ENCODE measurements at regions not wholly inside any gene's neighbourhood (a gene's known extent, or its start where the extent isn't known, plus 50 kb on each side); places are given as distances from the start of the nearest gene placed in this dataset.

DNA sequence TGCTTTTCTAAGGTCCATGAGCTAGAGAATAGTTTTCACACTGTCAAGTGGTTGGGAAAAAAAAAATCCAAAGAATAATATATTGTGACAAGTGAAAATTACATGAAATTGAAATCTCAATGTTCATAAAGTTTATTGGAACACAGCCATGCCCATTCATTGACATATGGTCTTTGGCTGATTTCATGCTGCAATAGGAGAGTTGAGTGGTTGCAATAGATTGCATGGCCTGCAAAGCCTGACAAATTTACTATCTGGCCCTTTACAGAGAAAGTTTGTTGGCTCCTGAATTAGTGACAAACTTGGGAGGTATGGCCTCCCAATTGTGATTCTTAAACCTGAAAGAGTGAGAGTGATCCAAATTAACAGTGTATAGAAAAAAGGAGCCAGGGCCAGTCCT, 115.5 kb upstream of the FAM9C start:
- ChIA-PET POLR2A (no interaction called here), CTCF (no interaction called here)
- no peak overlapping the region for H3K4me3 ChIP-seq (ENCODE audit: low read depth, low read length)
- no peaks in the 10 kb centered on the region for H3K36me3 ChIP-seq (ENCODE audit: control insufficient read depth in 2 of 2, insufficient read depth in 1 of 2, low read length in 2 of 2)
- no peaks in the 10 kb centered on the region; the same call in 1 of the 2 replicates for H3K4me1 ChIP-seq (ENCODE audit: control insufficient read depth, insufficient read depth, low read length)
- H3K27ac ChIP-seq (ENCODE audit: extremely low read depth, low read depth, low read length) = no peak overlapping the region
- TF ChIP-seq ZNF423 (tag by site-specific recombination; IDR thresholded peaks at IDR 0.05) (no peak), HOXD13 (CRISPR knock-in tag; IDR thresholded peaks at IDR 0.05; ENCODE audit: borderline replicate concordance) (no peak), GLIS2 (tag by site-specific recombination; IDR thresholded peaks at IDR 0.05) (no peak), BCL11B (tag by site-specific recombination; IDR thresholded peaks at IDR 0.05; ENCODE audit: low read depth) (no peak), REPIN1 (tag by site-specific recombination; IDR thresholded peaks at IDR 0.05; ENCODE audit: low read depth) (no peak), KLF8 (tag by site-specific recombination; IDR thresholded peaks at IDR 0.05) (no peak), YY1 (tag by site-specific recombination; IDR thresholded peaks at IDR 0.05) (no peak), ZNF621 (tag by site-specific recombination; IDR thresholded peaks at IDR 0.05) (no peak), ZNF701 (tag by site-specific recombination; IDR thresholded peaks at IDR 0.05) (no peak), ZBTB48 (tag by site-specific recombination; IDR thresholded peaks at IDR 0.05) (no peak), ZNF555 (tag by site-specific recombination; conservative IDR thresholded peaks at IDR 0.05) (no peak), ZNF571 (tag by site-specific recombination; IDR thresholded peaks at IDR 0.05) (no peak)
- TF ChIP-seq, protein P1, sequence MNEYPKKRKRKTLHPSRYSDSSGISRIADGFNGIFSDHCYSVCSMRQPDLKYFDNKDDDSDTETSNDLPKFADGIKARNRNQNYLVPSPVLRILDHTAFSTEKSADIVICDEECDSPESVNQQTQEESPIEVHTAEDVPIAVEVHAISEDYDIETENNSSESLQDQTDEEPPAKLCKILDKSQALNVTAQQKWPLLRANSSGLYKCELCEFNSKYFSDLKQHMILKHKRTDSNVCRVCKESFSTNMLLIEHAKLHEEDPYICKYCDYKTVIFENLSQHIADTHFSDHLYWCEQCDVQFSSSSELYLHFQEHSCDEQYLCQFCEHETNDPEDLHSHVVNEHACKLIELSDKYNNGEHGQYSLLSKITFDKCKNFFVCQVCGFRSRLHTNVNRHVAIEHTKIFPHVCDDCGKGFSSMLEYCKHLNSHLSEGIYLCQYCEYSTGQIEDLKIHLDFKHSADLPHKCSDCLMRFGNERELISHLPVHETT (tag by site-specific recombination; IDR thresholded peaks at IDR 0.05) = no peak
- TF ChIP-seq, protein P2, sequence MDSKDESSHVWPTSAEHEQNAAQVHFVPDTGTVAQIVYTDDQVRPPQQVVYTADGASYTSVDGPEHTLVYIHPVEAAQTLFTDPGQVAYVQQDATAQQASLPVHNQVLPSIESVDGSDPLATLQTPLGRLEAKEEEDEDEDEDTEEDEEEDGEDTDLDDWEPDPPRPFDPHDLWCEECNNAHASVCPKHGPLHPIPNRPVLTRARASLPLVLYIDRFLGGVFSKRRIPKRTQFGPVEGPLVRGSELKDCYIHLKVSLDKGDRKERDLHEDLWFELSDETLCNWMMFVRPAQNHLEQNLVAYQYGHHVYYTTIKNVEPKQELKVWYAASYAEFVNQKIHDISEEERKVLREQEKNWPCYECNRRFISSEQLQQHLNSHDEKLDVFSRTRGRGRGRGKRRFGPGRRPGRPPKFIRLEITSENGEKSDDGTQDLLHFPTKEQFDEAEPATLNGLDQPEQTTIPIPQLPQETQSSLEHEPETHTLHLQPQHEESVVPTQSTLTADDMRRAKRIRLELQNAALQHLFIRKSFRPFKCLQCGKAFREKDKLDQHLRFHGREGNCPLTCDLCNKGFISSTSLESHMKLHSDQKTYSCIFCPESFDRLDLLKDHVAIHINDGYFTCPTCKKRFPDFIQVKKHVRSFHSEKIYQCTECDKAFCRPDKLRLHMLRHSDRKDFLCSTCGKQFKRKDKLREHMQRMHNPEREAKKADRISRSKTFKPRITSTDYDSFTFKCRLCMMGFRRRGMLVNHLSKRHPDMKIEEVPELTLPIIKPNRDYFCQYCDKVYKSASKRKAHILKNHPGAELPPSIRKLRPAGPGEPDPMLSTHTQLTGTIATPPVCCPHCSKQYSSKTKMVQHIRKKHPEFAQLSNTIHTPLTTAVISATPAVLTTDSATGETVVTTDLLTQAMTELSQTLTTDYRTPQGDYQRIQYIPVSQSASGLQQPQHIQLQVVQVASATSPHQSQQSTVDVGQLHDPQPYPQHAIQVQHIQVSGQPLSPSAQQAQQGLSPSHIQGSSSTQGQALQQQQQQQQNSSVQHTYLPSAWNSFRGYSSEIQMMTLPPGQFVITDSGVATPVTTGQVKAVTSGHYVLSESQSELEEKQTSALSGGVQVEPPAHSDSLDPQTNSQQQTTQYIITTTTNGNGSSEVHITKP (tag by site-specific recombination; IDR thresholded peaks at IDR 0.05) = no peak
- no peaks in the 10 kb centered on the region for H3K9me3 ChIP-seq (ENCODE audit: control insufficient read depth, insufficient read depth, low read depth, low read length)

DNA sequence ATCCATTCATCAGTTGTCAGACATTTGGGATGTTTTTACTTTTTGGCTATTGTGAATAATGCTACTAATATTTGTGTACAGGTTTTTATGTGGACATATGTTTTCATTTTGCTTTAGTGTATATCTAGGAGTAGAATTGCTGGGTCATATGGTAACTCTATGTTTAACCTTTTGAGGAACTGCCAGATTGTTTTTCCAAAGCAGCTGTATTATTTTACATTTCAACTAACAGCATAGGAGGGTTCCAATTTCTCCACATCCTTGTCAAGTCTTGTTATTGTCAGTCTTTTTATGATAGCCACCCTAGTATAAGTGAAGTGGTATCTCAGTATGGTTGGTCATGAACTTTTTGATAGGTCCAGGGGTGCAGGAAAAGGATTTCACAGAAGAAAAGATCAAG, 114.5 kb upstream of the FAM9C start:
- Histone ChIP-seq H3K4me3 (ENCODE audit: low read depth, low read length) (no peak overlapping the region), H3K27ac (ENCODE audit: extremely low read depth, low read depth, low read length) (no peak overlapping the region), H3K4me1 (ENCODE audit: control insufficient read depth, insufficient read depth, low read length) (no peaks in the 10 kb centered on the region), H3K9me3 (ENCODE audit: control insufficient read depth, insufficient read depth, low read depth, low read length) (no peaks in the 10 kb centered on the region), H3K36me3 (ENCODE audit: control insufficient read depth in 2 of 2, insufficient read depth in 1 of 2, low read length in 2 of 2) (no peaks in the 10 kb centered on the region)
- ChIA-PET POLR2A (no interaction called here), CTCF (no interaction called here)
- TF ChIP-seq SP3 (tag by site-specific recombination; IDR thresholded peaks at IDR 0.05) (no peak), EGR2 (tag by site-specific recombination; IDR thresholded peaks at IDR 0.05; ENCODE audit: low read depth) (no peak), ZNF155 (tag by site-specific recombination; IDR thresholded peaks at IDR 0.05) (no peak), ZNF600 (tag by site-specific recombination; IDR thresholded peaks at IDR 0.05) (no peak), ZNF19 (tag by site-specific recombination; IDR thresholded peaks at IDR 0.05; ENCODE audit: low read depth) (no peak), ZNF792 (tag by site-specific recombination; IDR thresholded peaks at IDR 0.05) (no peak), ZXDB (tag by site-specific recombination; IDR thresholded peaks at IDR 0.05) (no peak), ZNF302 (tag by site-specific recombination; IDR thresholded peaks at IDR 0.05; ENCODE audit: low read depth) (no peak), ZNF48 (tag by site-specific recombination; IDR thresholded peaks at IDR 0.05) (no peak), IKZF3 (tag by site-specific recombination; IDR thresholded peaks at IDR 0.05) (no peak), ZFHX2 (tag by site-specific recombination; conservative IDR thresholded peaks at IDR 0.05) (no peak), ZNF214 (tag by site-specific recombination; IDR thresholded peaks at IDR 0.05; ENCODE audit: borderline replicate concordance) (no peak), ZNF629 (tag by site-specific recombination; IDR thresholded peaks at IDR 0.05) (no peak)
- TF ChIP-seq, protein P3, sequence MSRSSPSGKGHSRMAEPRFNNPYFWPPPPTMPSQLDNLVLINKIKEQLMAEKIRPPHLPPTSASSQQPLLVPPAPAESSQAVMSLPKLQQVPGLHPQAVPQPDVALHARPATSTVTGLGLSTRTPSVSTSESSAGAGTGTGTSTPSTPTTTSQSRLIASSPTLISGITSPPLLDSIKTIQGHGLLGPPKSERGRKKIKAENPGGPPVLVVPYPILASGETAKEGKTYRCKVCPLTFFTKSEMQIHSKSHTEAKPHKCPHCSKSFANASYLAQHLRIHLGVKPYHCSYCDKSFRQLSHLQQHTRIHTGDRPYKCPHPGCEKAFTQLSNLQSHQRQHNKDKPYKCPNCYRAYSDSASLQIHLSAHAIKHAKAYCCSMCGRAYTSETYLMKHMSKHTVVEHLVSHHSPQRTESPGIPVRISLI (tag by site-specific recombination; IDR thresholded peaks at IDR 0.05) = no peak
- TF ChIP-seq, protein P4, sequence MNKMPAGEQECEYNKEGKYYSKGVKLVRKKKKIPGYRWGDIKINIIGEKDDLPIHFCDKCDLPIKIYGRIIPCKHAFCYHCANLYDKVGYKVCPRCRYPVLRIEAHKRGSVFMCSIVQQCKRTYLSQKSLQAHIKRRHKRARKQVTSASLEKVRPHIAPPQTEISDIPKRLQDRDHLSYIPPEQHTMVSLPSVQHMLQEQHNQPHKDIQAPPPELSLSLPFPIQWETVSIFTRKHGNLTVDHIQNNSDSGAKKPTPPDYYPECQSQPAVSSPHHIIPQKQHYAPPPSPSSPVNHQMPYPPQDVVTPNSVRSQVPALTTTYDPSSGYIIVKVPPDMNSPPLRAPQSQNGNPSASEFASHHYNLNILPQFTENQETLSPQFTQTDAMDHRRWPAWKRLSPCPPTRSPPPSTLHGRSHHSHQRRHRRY (tag by site-specific recombination; IDR thresholded peaks at IDR 0.05) = no peak
- TF ChIP-seq, protein P5, sequence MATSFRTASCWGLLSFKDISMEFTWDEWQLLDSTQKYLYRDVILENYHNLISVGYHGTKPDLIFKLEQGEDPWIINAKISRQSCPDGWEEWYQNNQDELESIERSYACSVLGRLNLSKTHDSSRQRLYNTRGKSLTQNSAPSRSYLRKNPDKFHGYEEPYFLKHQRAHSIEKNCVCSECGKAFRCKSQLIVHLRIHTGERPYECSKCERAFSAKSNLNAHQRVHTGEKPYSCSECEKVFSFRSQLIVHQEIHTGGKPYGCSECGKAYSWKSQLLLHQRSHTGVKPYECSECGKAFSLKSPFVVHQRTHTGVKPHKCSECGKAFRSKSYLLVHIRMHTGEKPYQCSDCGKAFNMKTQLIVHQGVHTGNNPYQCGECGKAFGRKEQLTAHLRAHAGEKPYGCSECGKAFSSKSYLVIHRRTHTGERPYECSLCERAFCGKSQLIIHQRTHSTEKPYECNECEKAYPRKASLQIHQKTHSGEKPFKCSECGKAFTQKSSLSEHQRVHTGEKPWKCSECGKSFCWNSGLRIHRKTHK (tag by site-specific recombination; IDR thresholded peaks at IDR 0.05) = no peak
